ENCODE measurements at regions not wholly inside any gene's neighbourhood (a gene's known extent, or its start where the extent isn't known, plus 50 kb on each side); places are given as distances from the start of the nearest gene placed in this dataset.
"Not testable (repeated sequence)": the region's sequence is repeated elsewhere in the genome, so short reads cannot be mapped to it uniquely, and the experiment has no call there.

GRCh38 chr14:97117693-97118092 is 320.5 kb downstream of the VRK1 start:
- TF ChIP-seq POLR2AphosphoS5 (IDR thresholded peaks at IDR 0.05) (no peak), POLR2A (IDR thresholded peaks at IDR 0.05) (no peak)
- TF ChIP-seq, protein P1, sequence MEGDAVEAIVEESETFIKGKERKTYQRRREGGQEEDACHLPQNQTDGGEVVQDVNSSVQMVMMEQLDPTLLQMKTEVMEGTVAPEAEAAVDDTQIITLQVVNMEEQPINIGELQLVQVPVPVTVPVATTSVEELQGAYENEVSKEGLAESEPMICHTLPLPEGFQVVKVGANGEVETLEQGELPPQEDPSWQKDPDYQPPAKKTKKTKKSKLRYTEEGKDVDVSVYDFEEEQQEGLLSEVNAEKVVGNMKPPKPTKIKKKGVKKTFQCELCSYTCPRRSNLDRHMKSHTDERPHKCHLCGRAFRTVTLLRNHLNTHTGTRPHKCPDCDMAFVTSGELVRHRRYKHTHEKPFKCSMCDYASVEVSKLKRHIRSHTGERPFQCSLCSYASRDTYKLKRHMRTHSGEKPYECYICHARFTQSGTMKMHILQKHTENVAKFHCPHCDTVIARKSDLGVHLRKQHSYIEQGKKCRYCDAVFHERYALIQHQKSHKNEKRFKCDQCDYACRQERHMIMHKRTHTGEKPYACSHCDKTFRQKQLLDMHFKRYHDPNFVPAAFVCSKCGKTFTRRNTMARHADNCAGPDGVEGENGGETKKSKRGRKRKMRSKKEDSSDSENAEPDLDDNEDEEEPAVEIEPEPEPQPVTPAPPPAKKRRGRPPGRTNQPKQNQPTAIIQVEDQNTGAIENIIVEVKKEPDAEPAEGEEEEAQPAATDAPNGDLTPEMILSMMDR (IDR thresholded peaks at IDR 0.05): no peak
- intact Hi-C loops (cut with DNase I; ENCODE audit: low total_unique reads): no loop called here
- Histone ChIP-seq H3K27ac (no peak overlapping the region), H3K27me3 (peaks cover 0 to 26% of the 10 kb centered on the region in 2 donors), H3K36me3 (no peaks in the 10 kb centered on the region), H3K4me1 (no peaks in the 10 kb centered on the region), H3K4me3 (no peak overlapping the region), H3K9me3 (no peaks in the 10 kb centered on the region)
- no peak for DNase-seq (ENCODE audit: low spot score in 2 of 2)

DNA sequence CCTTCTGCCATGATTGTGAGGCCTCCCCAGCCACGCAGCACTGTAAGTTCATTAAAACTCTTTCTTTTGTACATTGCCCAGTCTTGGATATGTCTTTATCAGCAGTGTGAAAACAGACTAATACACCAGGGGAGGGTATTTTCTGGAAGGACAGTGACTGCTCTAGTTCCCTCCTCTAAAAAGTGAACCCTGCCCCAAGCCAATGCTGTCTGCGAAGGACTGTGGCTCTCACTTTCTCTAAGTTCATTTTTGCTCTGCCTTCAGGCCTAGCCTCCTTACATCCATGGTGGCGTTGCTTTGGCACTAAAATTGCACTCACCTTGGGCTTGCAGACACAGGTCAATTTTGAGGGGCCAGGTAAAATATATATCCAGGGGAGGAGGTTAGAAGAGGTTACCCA is 323.0 kb downstream of the VRK1 start:
- H3K27ac ChIP-seq: no peak overlapping the region
- H3K4me1 ChIP-seq: no peaks in the 10 kb centered on the region
- no peak for DNase-seq (ENCODE audit: low spot score in 2 of 2)
- intact Hi-C loops (cut with DNase I; ENCODE audit: low total_unique reads): no loop called here
- no peak for TF ChIP-seq POLR2A (IDR thresholded peaks at IDR 0.05)
- TF ChIP-seq, protein P1 (IDR thresholded peaks at IDR 0.05): no peak
- TF ChIP-seq POLR2AphosphoS5 (IDR thresholded peaks at IDR 0.05): no peak
- peaks cover 0 to 27% of the 10 kb centered on the region in 2 donors for H3K27me3 ChIP-seq
- H3K9me3 ChIP-seq: no peaks in the 10 kb centered on the region
- no peak overlapping the region for H3K4me3 ChIP-seq
- H3K36me3 ChIP-seq: no peaks in the 10 kb centered on the region

DNA sequence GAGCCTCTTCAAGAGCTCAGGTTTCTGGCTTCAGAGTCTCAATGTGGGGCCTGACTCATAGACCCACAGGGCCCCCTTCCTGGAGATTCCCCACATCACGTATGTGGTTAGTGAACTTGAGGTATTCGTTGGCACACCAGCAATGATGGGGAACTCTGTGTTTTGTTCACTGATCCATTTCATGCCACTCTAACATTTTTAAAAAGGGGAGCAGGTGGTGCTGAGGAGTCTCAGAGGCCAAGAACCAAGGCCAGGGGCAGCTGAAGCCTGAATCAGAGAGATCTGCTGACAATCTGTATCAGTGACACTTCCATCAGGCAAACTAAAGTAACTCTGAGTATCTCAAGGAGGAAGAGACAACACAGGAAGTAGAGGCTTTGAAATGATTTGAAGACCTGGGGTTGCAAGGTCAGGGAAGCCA is 323.4 kb downstream of the VRK1 start:
- no peak for DNase-seq (ENCODE audit: low spot score in 2 of 2)
- no peaks in the 10 kb centered on the region for H3K4me1 ChIP-seq
- H3K4me3 ChIP-seq: no peak overlapping the region
- TF ChIP-seq POLR2AphosphoS5 (IDR thresholded peaks at IDR 0.05): no peak
- TF ChIP-seq, protein P1 (IDR thresholded peaks at IDR 0.05): no peak
- no peak for TF ChIP-seq POLR2A (IDR thresholded peaks at IDR 0.05)
- no peaks in the 10 kb centered on the region for H3K36me3 ChIP-seq
- intact Hi-C loops (cut with DNase I; ENCODE audit: low total_unique reads): no loop called here
- peaks cover 0 to 27% of the 10 kb centered on the region in 2 donors for H3K27me3 ChIP-seq
- H3K27ac ChIP-seq: no peak overlapping the region
- H3K9me3 ChIP-seq: no peaks in the 10 kb centered on the region

GRCh38 chr14:97129639-97130038 is 332.5 kb downstream of the VRK1 start:
- TF ChIP-seq POLR2A (IDR thresholded peaks at IDR 0.05): no peak
- TF ChIP-seq POLR2AphosphoS5 (IDR thresholded peaks at IDR 0.05): no peak
- TF ChIP-seq, protein P1 (IDR thresholded peaks at IDR 0.05): no peak
- no peaks in the 10 kb centered on the region for H3K4me1 ChIP-seq
- intact Hi-C loops (cut with DNase I; ENCODE audit: low total_unique reads): no loop called here

DNA sequence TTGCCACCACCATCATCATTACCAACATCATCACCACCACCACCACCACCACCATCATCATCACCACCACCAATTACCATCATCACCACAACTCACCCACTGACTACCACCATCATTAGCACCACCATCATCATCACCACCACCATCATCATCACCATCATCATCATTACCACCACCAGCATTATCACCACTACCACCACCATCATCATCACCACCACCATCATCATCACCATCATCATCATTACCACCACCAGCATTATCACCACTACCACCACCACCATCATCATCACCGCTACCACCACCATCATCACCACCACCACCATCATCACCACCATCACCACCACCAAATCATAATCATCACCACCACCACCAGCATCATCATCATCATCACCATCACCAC is 338.7 kb downstream of the VRK1 start:
- intact Hi-C loops (cut with DNase I; ENCODE audit: low total_unique reads); H3K4me1 ChIP-seq; DNase-seq (ENCODE audit: low spot score in 2 of 2); H3K9me3 ChIP-seq; H3K27me3 ChIP-seq; H3K4me3 ChIP-seq; H3K36me3 ChIP-seq; H3K27ac ChIP-seq: not testable (repeated sequence)

More at GRCh38 chr14:97129639-97130038, 332.5 kb downstream of the VRK1 start:
- Histone ChIP-seq H3K4me3 (no peak overlapping the region), H3K27me3 (no peaks in the 10 kb centered on the region), H3K9me3 (no peaks in the 10 kb centered on the region), H3K27ac (no peak overlapping the region), H3K36me3 (no peaks in the 10 kb centered on the region)
- DNase-seq (ENCODE audit: low spot score in 2 of 2): no peak

- DNase-seq (ENCODE audit: low spot score in 2 of 2): no peak
- TF ChIP-seq POLR2AphosphoS5 (IDR thresholded peaks at IDR 0.05): no peak
- TF ChIP-seq, protein P1 (IDR thresholded peaks at IDR 0.05): no peak
- Histone ChIP-seq H3K4me1 (no peaks in the 10 kb centered on the region), H3K27ac (no peak overlapping the region), H3K9me3 (no peaks in the 10 kb centered on the region), H3K36me3 (no peaks in the 10 kb centered on the region), H3K4me3 (no peak overlapping the region), H3K27me3 (no peaks in the 10 kb centered on the region)
- intact Hi-C loops (cut with DNase I; ENCODE audit: low total_unique reads): no loop called here
These were observed 340.5 kb downstream of the VRK1 start for GRCh38 chr14:97137705-97138104.

Data from breast epithelium (tissue), 4 donors.